Activated CD4-positive, alpha-beta T cell treated with anti-CD3 and anti-CD28 coated beads, Interleukin-2, amount 50 U/mL, for 16 hours (primary cell): ENCODE measurements at regions not wholly inside any gene's neighbourhood (a gene's known extent, or its start where the extent isn't known, plus 50 kb on each side); places are given as distances from the start of the nearest gene placed in this dataset.
A peak's percentile ranks its signal among the peaks of the same experiment; 100 is the strongest.
"Not testable (repeated sequence)": the region's sequence is repeated elsewhere in the genome, so short reads cannot be mapped to it uniquely, and the experiment has no call there.

ENCODE experiments used
- DNase-seq: peaks from one replicate; pipeline ENCODE4 v3.0.0-alpha.2; 2020

DNA sequence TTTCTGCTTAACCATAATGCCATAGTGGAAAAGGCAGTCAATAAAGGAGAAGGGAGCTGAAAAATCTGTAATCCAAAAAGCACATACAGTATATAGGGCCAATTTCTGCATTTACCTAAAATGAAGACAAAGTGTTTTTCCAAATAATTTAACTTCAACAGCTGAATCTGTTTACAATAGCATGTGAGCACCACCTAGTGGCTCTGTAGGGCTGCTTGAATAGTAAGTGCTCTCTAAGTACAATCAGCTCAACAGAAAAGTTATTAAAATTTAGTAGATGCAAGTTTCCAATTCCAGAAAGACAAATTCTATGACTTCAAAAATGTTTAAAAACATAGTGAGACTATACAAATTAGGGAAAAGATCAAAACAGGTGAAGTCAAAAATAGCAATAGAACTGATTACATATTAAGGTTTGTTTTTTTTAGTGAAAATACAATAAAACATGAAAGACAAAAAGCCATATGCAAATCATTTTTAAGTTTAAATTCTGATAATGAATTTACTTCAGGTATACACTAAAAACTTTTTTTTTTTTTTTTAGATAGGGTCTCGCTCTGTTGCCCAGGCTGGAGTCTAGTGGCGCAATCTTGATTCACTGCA lies 220.0 kb downstream of the SETD4 start:
- peak; percentile 59 for DNase-seq

DNA sequence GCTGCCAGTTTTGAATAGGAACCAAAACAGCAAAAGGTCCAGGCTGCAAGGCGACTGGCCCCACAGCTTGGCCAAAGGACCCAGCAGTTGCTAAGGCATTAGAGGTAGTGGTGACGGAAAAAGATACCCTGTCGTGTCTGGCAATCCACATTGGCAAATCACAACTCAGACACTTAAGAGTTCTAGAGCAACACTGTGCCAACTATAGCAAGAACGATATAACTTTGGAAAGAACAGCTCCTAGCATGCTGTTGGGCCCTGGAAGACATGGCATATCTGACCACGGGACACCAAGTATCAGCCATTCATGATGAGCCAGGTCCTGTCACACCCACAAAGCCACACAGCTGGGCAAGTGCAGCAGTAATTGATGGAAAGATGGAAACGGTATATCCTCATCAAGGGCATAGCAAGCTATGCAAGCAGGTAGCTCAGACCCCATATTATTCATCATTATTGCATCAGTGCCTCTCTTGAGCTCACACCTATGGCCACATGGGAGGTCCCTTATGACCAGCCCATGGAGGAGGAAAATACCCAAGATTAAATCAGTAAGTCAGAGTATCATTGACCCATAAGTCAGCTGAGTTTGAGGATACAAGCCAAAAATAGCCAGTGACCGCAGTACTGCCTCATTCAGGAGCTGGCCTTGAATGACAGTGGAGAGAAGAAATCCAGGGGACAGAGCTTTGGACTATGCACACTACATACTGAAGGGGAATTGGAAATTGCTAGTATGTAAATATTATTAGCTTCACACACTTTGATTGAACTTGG lies 221.2 kb downstream of the SETD4 start:
- no peak for DNase-seq

DNA sequence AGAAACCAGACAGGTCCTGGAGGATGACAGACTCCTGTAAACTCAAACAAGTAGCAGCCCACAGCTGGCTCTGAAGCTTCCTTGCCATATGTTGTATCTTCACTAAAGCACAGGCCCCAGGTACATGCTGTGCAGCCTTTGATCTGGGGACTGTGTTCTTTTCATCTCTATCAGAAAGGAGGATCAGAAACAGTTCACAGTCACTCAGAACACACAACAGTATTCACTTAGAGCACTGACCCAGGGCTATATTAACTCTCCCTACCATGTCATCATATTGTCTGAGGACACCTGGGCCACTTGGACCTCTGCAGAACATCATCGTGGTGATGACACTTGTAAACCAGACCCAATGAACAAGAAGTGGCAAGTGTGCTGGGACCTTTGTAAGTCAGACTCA lies 222.0 kb downstream of the SETD4 start:
- no peak for DNase-seq

DNA sequence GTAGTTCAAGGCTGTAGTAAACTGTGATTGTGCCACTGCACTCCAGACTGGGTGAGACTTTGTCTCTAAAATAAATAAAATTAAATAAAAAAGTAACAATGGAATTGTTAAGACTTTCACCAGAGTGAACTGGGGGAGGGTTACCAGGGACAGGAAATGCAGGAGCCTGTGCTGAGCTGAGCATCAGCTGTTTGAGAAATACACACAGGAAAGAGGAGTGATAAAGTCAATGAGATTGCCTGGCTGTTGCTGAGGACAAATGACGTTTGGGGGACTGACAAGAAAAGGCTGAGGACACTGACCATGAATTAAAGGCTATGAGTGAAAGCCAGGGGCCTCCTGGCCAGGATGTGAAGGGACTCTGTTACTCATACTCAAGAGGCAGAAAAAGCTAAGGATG lies 226.3 kb downstream of the SETD4 start:
- DNase-seq = no peak

GRCh38 chr21:35833388-35833787 lies 226.9 kb downstream of the SETD4 start:
- no peak for DNase-seq

- no peak for DNase-seq
Observed at GRCh38 chr21:35831230-35831629, 229.1 kb downstream of the SETD4 start.

GRCh38 chr21:35829067-35829466 lies 231.3 kb downstream of the SETD4 start:
- no peak for DNase-seq

DNA sequence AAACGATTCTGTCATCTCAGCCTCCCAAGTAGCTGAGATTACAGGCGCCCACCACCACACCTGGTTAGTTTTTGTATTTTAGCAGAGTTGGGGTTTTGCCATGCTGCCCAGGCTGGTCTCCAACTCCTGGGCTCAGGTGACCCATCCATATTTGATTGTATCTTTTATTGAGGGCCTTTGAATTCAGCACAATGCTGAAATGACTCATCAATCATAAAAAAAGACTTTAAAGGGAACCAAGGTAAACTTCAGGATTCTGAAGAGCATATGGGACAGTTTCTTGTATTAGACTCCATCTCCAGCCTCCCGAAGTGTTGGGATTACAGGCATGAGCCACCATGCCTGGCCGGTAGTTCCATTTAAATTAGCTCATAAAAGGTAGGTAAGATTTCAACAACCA lies 232.2 kb downstream of the SETD4 start:
- DNase-seq = no peak

DNA sequence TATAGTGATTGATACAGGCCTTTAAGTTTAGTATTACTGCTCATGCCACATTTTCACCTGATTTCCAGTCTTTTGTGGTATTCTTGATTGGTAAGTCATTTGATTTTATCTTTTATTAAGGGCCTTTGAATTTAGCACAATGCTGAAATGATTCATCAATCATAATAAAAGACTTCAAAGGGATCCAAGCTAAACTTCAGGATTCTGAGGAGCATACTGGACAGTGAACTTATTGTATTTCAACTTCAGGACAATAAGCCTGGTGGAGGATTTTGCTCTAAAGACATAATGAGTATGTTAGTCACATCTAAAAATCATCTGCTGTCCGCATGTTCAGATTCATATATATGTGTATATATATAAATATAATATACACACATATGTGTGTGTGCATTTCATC lies 233.3 kb downstream of the SETD4 start:
- DNase-seq = no peak

DNA sequence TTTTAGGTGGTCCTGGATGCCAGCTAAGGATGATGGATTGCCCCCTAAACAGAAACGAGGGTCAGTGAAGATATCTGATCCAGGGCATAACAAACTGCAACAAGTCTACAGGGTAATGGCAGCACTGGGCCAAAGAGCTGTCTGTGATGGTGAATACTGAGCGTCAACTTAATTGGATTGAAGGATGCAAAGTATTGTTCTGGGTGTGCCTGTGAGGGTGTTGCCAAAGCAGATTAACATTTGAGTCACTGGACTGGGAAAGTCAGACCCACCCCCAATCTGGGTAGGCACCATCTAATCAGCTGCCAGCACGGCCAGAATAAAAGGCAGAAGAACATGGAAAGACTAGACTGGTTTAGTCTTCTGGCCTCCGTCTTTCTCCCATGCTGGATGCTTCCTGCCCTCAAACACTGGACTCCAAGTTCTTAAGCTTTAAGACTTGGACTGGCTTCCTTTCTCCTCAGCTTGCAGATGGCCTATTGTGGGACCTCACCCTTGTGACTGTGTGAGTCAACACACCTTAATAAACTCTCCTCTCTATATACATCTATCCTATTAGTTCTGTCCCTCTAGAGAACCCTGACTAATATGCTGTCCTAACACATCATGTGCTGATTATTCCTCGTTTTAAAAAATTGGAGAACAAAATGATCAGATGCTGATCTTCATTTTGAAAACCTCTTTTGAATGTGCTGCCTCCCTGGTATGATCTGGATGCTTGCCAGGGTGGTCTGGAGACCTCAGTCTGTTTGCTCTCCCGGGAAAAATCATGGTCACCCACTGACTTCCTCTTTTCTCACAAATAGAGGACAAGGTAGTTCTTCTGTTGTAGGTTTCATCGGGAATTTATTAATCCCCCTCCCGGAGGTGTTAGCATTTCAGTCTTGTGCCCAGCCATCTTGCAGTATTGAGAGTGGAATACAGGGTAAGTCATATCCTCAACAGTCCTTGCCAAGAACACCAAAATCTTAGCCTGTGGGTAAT lies 234.7 kb downstream of the SETD4 start:
- DNase-seq = no peak

- no peak for DNase-seq
Observed at GRCh38 chr21:35824136-35824535, 236.2 kb downstream of the SETD4 start.

GRCh38 chr21:35819134-35819533 lies 241.2 kb downstream of the SETD4 start:
- DNase-seq = no peak

- no peak for DNase-seq
Observed at GRCh38 chr21:35818597-35818996, 241.7 kb downstream of the SETD4 start.

DNA sequence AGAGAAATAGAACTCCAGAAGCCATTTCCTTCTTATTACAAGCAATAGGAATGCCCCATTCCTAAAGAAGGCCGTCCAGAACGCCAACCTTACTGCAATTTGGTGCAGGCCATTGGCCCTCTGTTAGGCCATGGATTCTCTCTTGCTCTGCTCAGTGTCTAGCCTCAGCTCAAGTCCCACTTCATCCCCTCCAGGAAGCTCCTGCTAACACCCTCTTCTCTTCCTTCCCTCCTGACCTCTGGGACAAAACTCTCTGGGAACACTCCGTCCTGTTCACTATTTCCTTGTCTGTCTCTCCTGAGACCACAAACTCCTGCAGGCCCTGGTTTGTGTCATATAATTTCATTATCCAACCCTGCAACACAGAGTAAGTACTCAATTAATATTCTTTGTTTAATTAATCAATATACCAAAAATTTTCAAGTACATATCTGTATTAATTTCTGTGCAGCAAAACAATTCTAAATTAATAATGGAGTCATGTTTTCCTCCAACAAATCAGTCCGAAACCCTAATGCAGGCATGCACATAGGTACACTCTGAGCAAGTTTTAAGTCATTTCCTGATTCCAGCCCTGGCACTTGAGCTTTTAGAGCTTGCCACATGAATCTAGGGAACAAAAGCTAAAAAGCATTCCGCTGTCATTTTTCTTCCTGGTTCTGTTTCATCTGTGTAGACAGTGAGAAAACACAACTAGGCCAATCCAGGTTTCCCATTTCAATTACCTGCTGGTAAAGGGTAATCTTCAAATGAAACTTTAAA lies 245.3 kb downstream of the SETD4 start:
- DNase-seq = no peak

- DNase-seq = no peak
Observed at GRCh38 chr21:35812679-35813078, 247.6 kb downstream of the SETD4 start.

DNA sequence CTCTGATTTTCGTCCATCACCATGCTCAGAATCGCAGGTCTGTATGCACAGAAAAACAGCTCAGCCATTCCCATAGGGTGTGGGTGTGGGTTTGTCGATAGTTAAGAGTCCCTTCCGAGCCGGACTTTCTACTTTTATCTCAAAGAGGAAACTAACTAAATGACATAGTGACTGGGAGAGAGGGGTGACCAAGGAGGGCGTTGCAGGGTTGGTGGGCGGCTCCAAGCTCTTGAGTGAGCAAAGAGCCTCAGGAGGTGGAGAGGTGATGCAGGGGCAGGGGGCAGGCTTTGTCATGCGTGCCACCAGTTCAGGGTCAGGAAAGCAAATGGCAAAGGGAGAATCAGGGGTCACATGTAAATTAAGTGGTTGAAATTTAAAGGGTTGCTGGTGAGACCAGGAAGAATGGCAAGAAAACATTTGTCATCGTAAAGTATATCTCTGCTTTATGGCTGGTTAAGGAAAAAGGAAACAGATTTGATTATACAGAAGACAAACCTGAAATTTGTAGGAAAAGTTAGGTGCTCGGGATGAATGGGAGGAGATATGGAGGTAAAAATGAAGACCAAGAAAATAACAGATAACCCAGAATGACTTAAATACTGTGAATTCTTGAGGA lies 249.0 kb downstream of the SETD4 start:
- DNase-seq = no peak

DNA sequence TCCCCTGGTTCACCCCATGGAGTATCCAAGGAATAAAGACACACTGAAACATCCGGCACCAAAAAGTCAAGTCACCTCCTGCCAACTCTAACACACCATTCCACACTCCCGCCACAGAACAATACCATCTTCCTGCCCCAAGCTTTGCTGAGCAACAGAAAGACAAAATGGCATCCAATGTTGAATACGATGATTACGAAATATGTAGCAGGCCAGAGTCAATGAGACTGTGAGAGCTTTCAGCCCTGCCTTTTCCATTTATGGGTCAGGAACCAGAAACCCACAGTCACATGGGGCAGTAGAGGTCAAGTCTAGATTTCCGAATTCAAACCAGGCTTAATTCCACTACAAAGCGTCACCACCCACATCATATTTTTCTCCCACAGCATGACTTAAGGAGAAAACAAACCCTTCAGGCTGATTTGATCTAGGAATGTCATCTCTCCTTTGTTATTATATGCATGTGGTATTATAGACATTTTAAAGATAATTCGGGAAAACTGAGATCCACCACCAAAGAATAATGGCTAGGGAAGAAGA lies 249.8 kb downstream of the SETD4 start:
- DNase-seq = no peak

DNA sequence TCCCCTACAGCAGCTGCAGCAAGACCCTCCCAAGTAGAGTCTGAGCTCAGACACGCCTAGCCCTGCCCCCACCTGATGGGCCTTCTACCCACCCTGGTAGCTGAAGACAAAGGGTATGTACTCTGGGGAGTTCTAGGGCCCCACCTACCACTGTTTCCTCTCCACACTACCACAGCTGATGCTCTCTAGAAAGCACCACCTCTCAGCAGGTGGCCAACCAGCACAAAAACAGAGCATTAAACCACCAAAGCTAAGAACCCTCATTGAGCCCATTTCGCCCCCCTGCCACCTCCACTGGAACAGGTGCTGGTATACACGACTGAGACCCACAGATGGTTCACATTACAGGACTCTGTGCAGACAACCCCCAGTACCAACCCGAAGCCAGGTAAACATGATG lies 258.9 kb downstream of the SETD4 start:
- DNase-seq = no peak

DNA sequence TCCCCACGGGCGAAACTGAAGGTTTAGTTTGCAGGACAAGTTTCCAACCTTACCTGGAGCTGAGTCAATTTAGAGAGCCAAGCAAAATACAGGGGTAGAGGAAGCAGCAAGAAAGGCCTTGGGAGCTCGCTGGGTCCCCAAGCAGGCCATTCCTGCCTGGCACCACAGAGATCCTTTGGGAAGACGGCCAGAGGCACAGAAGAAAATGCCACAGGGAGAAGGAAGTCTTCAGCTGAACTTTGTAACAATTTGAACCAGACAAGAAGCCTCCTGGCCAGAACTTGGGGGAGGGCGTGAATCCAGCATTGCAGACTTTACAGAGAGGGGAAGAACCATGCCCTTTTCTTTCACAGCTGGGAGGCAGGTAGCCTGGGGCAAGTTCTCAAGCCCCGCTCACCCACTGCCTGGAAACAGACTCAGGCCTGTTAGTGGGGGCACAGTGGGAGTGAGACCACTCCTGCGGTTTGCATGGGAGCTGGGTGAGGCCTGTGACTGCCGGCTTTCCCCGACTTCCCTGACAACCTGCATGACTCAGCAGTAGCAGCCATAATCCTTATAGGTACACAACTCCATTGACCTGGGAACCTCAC lies 259.4 kb downstream of the SETD4 start:
- DNase-seq = not testable (repeated sequence)

DNA sequence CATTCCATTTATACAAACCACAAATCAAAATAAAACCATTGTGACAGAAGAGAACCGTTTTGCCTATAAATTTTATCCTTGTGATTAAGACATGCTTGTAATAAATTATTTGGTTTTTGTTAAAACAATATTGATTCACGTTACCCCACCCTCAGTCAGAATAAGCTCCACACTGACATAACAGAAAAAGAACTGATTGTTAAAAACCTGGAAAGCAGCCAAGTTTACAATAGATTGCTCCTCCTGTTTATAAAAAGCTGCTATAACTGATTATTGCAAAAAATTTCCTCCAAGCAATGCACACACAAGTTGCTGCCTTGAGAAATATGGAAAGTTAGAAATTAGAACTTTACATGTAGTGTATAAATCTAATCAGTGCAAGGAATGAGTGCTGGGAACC lies 263.5 kb downstream of the SETD4 start:
- no peak for DNase-seq

- not testable (repeated sequence) for DNase-seq
Observed at GRCh38 chr21:35794527-35794926, 265.8 kb downstream of the SETD4 start.
